ENCODE measurements at regions not wholly inside any gene's neighbourhood (a gene's known extent, or its start where the extent isn't known, plus 50 kb on each side); places are given as distances from the start of the nearest gene placed in this dataset.

DNA sequence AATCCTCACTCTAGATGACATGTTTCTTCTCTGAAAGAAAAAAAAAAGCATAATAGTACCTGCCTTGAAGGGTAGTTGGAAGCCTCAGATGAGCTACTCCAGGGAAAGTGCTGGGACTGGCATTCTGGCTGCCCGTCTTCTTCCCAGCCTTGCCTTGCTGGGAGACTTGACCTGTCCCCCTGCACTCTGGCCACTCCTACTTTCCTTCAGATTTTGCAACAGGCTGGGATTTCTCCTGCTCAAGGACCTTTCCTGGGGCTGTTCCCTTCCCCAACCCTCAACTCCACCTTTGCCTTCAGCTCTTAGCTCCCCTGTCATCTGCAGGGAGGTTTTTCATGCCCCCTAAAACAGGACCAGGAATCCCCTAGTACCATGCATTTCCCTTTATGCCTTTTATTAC, 609.9 kb upstream of the CFAP20DC start:
- TF ChIP-seq POLR2AphosphoS5 (IDR thresholded peaks at IDR 0.05) (no peak), POLR2A (IDR thresholded peaks at IDR 0.05) (no peak), EP300 (IDR thresholded peaks at IDR 0.05) (no peak)
- TF ChIP-seq, protein P1, sequence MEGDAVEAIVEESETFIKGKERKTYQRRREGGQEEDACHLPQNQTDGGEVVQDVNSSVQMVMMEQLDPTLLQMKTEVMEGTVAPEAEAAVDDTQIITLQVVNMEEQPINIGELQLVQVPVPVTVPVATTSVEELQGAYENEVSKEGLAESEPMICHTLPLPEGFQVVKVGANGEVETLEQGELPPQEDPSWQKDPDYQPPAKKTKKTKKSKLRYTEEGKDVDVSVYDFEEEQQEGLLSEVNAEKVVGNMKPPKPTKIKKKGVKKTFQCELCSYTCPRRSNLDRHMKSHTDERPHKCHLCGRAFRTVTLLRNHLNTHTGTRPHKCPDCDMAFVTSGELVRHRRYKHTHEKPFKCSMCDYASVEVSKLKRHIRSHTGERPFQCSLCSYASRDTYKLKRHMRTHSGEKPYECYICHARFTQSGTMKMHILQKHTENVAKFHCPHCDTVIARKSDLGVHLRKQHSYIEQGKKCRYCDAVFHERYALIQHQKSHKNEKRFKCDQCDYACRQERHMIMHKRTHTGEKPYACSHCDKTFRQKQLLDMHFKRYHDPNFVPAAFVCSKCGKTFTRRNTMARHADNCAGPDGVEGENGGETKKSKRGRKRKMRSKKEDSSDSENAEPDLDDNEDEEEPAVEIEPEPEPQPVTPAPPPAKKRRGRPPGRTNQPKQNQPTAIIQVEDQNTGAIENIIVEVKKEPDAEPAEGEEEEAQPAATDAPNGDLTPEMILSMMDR (IDR thresholded peaks at IDR 0.05): no peak
